H9 (cell line): ENCODE measurements at regions not wholly inside any gene's neighbourhood (a gene's known extent, or its start where the extent isn't known, plus 50 kb on each side); places are given as distances from the start of the nearest gene placed in this dataset.

ENCODE experiments used
- DNase-seq: peaks from one replicate; pipeline ENCODE4 v3.0.0-alpha.2; 2017
- H2AFZ ChIP-seq: one replicate; pipeline ENCODE4 v1.6.1; 2013; ENCODE audit warnings: mild to moderate bottlenecking, low read length, control low read depth, moderate library complexity
- H2AK5ac ChIP-seq: 2 replicates; pipeline ENCODE4 v1.6.1; 2013; ENCODE audit warnings: low read length, control low read depth, mixed read lengths; ENCODE audit not compliant: insufficient read length
- H2BK120ac ChIP-seq: one replicate; pipeline ENCODE4 v1.6.1; 2013; ENCODE audit warnings: low read depth, mild to moderate bottlenecking, low read length, control low read depth, inconsistent platforms; ENCODE audit not compliant: poor library complexity, severe bottlenecking
- H2BK12ac ChIP-seq: 2 replicates; pipeline ENCODE4 v1.6.1; 2013; ENCODE audit warnings: low read length, control low read depth, mixed read lengths, low read depth; ENCODE audit not compliant: insufficient read length
- H2BK15ac ChIP-seq: 2 replicates; pipeline ENCODE4 v1.6.1; 2013; ENCODE audit warnings: low read depth, low read length, control low read depth
- H2BK20ac ChIP-seq: one replicate; pipeline ENCODE4 v1.6.1; 2013; ENCODE audit warnings: low read depth, mild to moderate bottlenecking, low read length, control low read depth, inconsistent platforms; ENCODE audit not compliant: poor library complexity, severe bottlenecking
- H2BK5ac ChIP-seq: 2 replicates; pipeline ENCODE4 v1.6.1; 2013; ENCODE audit warnings: low read length, control low read depth, mixed read lengths; ENCODE audit not compliant: insufficient read length
- H3K14ac ChIP-seq: 2 replicates; pipeline ENCODE4 v1.6.1; 2013; ENCODE audit warnings: low read length, control low read depth; ENCODE audit not compliant: insufficient read depth
- H3K18ac ChIP-seq: 2 replicates; pipeline ENCODE4 v1.6.1; 2013; ENCODE audit warnings: low read depth, mild to moderate bottlenecking, mixed read lengths, low read length, control low read depth; ENCODE audit not compliant: insufficient read length
- H3K23ac ChIP-seq: 2 replicates; pipeline ENCODE4 v1.6.1; 2013; ENCODE audit warnings: low read length, control low read depth, mixed read lengths, low read depth; ENCODE audit not compliant: insufficient read length
- H3K23me2 ChIP-seq: 2 replicates; pipeline ENCODE4 v1.6.1; 2013; ENCODE audit warnings: low read depth, mild to moderate bottlenecking, mixed read lengths, low read length, control low read depth; ENCODE audit not compliant: insufficient read length, poor library complexity, severe bottlenecking
- H3K27ac ChIP-seq: 2 replicates; pipeline ENCODE4 v1.5.1; 2013; ENCODE audit warnings: low read length, control low read depth, mixed read lengths, low read depth; ENCODE audit not compliant: insufficient read length
- H3K27me3 ChIP-seq: 2 replicates; pipeline ENCODE4 v1.6.1; 2013; ENCODE audit warnings: low read length, control low read depth, inconsistent platforms; ENCODE audit not compliant: insufficient read depth
- H3K4ac ChIP-seq: 2 replicates; pipeline ENCODE4 v1.6.1; 2013; ENCODE audit warnings: low read depth, mild to moderate bottlenecking, control low read depth, inconsistent platforms, low read length, moderate library complexity
- H3K4me1 ChIP-seq: 2 replicates; pipeline ENCODE4 v1.6.1; 2013; ENCODE audit warnings: low read length, control low read depth, inconsistent platforms; ENCODE audit not compliant: insufficient read depth
- H3K4me2 ChIP-seq: 2 replicates; pipeline ENCODE4 v1.6.1; 2013; ENCODE audit warnings: low read length, control low read depth, mixed read lengths; ENCODE audit not compliant: insufficient read length, insufficient read depth
- H3K56ac ChIP-seq: 2 replicates; pipeline ENCODE4 v1.6.1; 2013; ENCODE audit warnings: low read depth, mild to moderate bottlenecking, mixed read lengths, low read length, control low read depth; ENCODE audit not compliant: insufficient read length
- H3K79me1 ChIP-seq: 2 replicates; pipeline ENCODE4 v1.6.1; 2013; ENCODE audit warnings: low read depth, mild to moderate bottlenecking, moderate library complexity, low read length, control low read depth, inconsistent platforms; ENCODE audit not compliant: insufficient read depth, poor library complexity, severe bottlenecking
- H3K79me2 ChIP-seq: 2 replicates; pipeline ENCODE4 v1.6.1; 2013; ENCODE audit warnings: low read length, control low read depth, inconsistent platforms; ENCODE audit not compliant: insufficient read depth
- H3K9ac ChIP-seq: 2 replicates; pipeline ENCODE4 v1.6.1; 2013; ENCODE audit warnings: low read length, control low read depth, mixed read lengths; ENCODE audit not compliant: insufficient read length; ENCODE audit errors: extremely low read depth
- H3K9me3 ChIP-seq: one replicate; pipeline ENCODE4 v1.6.1; 2013; ENCODE audit warnings: low read depth, low read length, inconsistent platforms; ENCODE audit not compliant: control insufficient read depth
- H3T11ph ChIP-seq: one replicate; pipeline ENCODE4 v1.6.1; 2013; ENCODE audit warnings: mild to moderate bottlenecking, low read length, control low read depth, inconsistent platforms
- H4K20me1 ChIP-seq: one replicate; pipeline ENCODE4 v1.6.1; 2013; ENCODE audit not compliant: control insufficient read depth, insufficient read length, insufficient read depth
- H4K5ac ChIP-seq: 2 replicates; pipeline ENCODE4 v1.6.1; 2013; ENCODE audit warnings: low read depth, mild to moderate bottlenecking, mixed read lengths, low read length, control low read depth; ENCODE audit not compliant: insufficient read length
- H4K8ac ChIP-seq: replicated peaks from 2 replicates; pipeline ENCODE4 v1.6.1; 2013; ENCODE audit warnings: low read length, control low read depth, mixed read lengths, low read depth; ENCODE audit not compliant: insufficient read length
- H4K91ac ChIP-seq: 2 replicates; pipeline ENCODE4 v1.6.1; 2013; ENCODE audit warnings: low read depth, mild to moderate bottlenecking, moderate library complexity, mixed read lengths, low read length, control low read depth; ENCODE audit not compliant: insufficient read length
- H3K27ac Mint-ChIP-seq, 3 experiments: 2 replicates in 2 of 3; 3 replicates in 1 of 3; pipeline ENCODE4 v1.8.0; 2020 to 2021; ENCODE audit warnings: mixed read lengths in 3 of 3, mild to moderate bottlenecking in 1 of 3, moderate library complexity in 1 of 3
- H3K27me3 Mint-ChIP-seq: 2 replicates; pipeline ENCODE4 v1.8.0; 2021; ENCODE audit warnings: low read depth, mild to moderate bottlenecking, moderate library complexity, mixed read lengths
- H3K36me3 Mint-ChIP-seq, 3 experiments: 2 replicates in 2 of 3; 3 replicates in 1 of 3; pipeline ENCODE4 v1.8.0; 2020 to 2021; ENCODE audit warnings: low read depth in 3 of 3, mixed read lengths in 3 of 3; ENCODE audit not compliant: insufficient read depth in 1 of 3
- H3K4me1 Mint-ChIP-seq, 2 experiments: 2 replicates each; pipeline ENCODE4 v1.8.0; 2020; ENCODE audit warnings: mixed read lengths in 2 of 2
- H3K4me3 Mint-ChIP-seq, 2 experiments: 2 replicates in 1 of 2; 3 replicates in 1 of 2; pipeline ENCODE4 v1.8.0; 2020 to 2021; ENCODE audit warnings: mild to moderate bottlenecking in 2 of 2, mixed read lengths in 2 of 2, moderate library complexity in 1 of 2
- H3K9me3 Mint-ChIP-seq, 2 experiments: 2 replicates in 1 of 2; 3 replicates in 1 of 2; pipeline ENCODE4 v1.8.0; 2020; ENCODE audit warnings: mild to moderate bottlenecking in 2 of 2, mixed read lengths in 2 of 2, moderate library complexity in 1 of 2
- CTCF ChIP-seq: fragments of 200-600 bp; sonication (generic); conservative IDR thresholded peaks from 3 replicates; pipeline ENCODE4 v1.8.0; 2021; ENCODE audit warnings: antibody characterized with exemption, mild to moderate bottlenecking
- WGBS: extraction: QIAGEN DNeasy Blood & Tissue Kit; methylation state at CpG from one replicate; pipeline ENCODE4 v1.1.7; 2013; ENCODE audit warnings: missing lambda C conversion rate, low lambda C conversion rate, mixed read lengths; ENCODE audit not compliant: insufficient read length; ENCODE audit errors: extremely low coverage; 5-methylcytosine and 5-hydroxymethylcytosine counted together

- Histone ChIP-seq H2BK5ac (no peak overlapping the region), H3K4me2 (no peak overlapping the region), H3K79me2 (no peaks in the 10 kb centered on the region), H3K56ac (no peak overlapping the region), H2BK120ac (no peak overlapping the region), H4K8ac (no peak overlapping the region), H3K18ac (no peak overlapping the region), H3K4ac (no peak overlapping the region), H2BK20ac (no peak overlapping the region), H2BK15ac (no peak overlapping the region), H2BK12ac (no peak overlapping the region), H2AFZ (no peak overlapping the region), H3T11ph (no peak overlapping the region), H3K27me3 (no peaks in the 10 kb centered on the region), H3K14ac (no peak overlapping the region), H2AK5ac (no peak overlapping the region), H3K27ac (no peak overlapping the region), H4K91ac (no peak overlapping the region), H4K5ac (no peak overlapping the region), H3K9me3 (no peaks in the 10 kb centered on the region), H3K4me1 (no peaks in the 10 kb centered on the region), H3K23me2 (no peaks in the 10 kb centered on the region), H3K9ac (no peak overlapping the region), H3K23ac (no peak overlapping the region), H3K79me1 (no peaks in the 10 kb centered on the region), H4K20me1 (no peaks in the 10 kb centered on the region)
- Mint-ChIP-seq H3K9me3 (no peaks in the 10 kb centered on the region; a peak in 1 of 5 replicates), H3K4me1 (no peaks in the 10 kb centered on the region), H3K36me3 (no peaks in the 10 kb centered on the region; a peak in 2 of 7 replicates), H3K27me3 (no peaks in the 10 kb centered on the region), H3K27ac (no peak overlapping the region), H3K4me3 (no peak overlapping the region)
- WGBS: no CpG with 5 or more reads among the region's 3 CpGs
- DNase-seq: no peak
- no peak for TF ChIP-seq CTCF
Observed at GRCh38 chr5:164885179-164885578, 1379.8 kb downstream of the MAT2B start.
